Stomach (tissue), 8 donors: ENCODE measurements at regions not wholly inside any gene's neighbourhood (a gene's known extent, or its start where the extent isn't known, plus 50 kb on each side); places are given as distances from the start of the nearest gene placed in this dataset.
A peak's percentile ranks its signal among the peaks of the same experiment; 100 is the strongest.

Experiments used
- DNase-seq, 2 donors: peaks; one replicate each; pipeline versions ENCODE4 v3.0.0 to v3.0.0-alpha.2; 2013 to 2019
- H3K27ac ChIP-seq, 5 donors: fragments of 200-600 bp in 4 of 5; sonication (generic) in 4 of 5; one replicate each; pipeline ENCODE4 v1.5.1; 2013 to 2019; ENCODE audit warnings: mild to moderate bottlenecking in 1 of 5, moderate library complexity in 1 of 5
- H3K27me3 ChIP-seq, 3 donors: fragments of 200-600 bp; sonication (generic); one replicate each; pipeline ENCODE4 v1.5.1; 2017 to 2019; ENCODE audit warnings: mixed run types in 1 of 3
- H3K36me3 ChIP-seq, 4 donors: fragments of 200-600 bp; sonication (generic); 1 replicate in 3 of 4; 2 replicates in 1 of 4; pipeline ENCODE4 v1.5.1; 2016 to 2019
- H3K4me1 ChIP-seq, 4 donors: fragments of 200-600 bp; sonication (generic); one replicate each; pipeline ENCODE4 v1.5.1; 2016 to 2019
- H3K4me3 ChIP-seq, 4 donors: fragments of 200-600 bp; sonication (generic) in 3 of 4; one replicate each; pipeline ENCODE4 v1.5.1; 2016 to 2019; ENCODE audit warnings: mild to moderate bottlenecking in 1 of 4
- H3K9me3 ChIP-seq, 4 donors: fragments of 200-600 bp; sonication (generic); one replicate each; pipeline ENCODE4 v1.5.1; 2016 to 2019
- CTCF ChIP-seq, 7 experiments: fragments of 450-650 bp in 4 of 7; fragments of 200-600 bp in 3 of 7; sonication (generic) in 3 of 7; IDR thresholded peaks; one replicate each; pipeline ENCODE4 v1.5.1; 2016 to 2019; ENCODE audit warnings: antibody characterized with exemption in 7 of 7, control low read depth in 2 of 7, mild to moderate bottlenecking in 1 of 7
- EP300 ChIP-seq: sonication (generic); formaldehyde crosslinking; IDR thresholded peaks from one replicate; pipeline ENCODE4 v1.6.1; 2017; ENCODE audit warnings: antibody characterized with exemption
- POLR2A ChIP-seq, 4 donors: fragments of 450-650 bp; IDR thresholded peaks; one replicate each; pipeline ENCODE4 v1.6.1; 2016; ENCODE audit warnings: antibody characterized with exemption in 4 of 4, control low read depth in 2 of 4, mild to moderate bottlenecking in 1 of 4, moderate library complexity in 1 of 4
- POLR2AphosphoS5 ChIP-seq, 3 donors: sonication (generic); formaldehyde crosslinking; IDR thresholded peaks; one replicate each; pipeline ENCODE4 v1.6.1; 2016; ENCODE audit warnings: antibody characterized with exemption in 3 of 3
- WGBS, 5 donors: extraction: QIAGEN DNeasy Blood & Tissue Kit in 3 of 5; methylation state at CpG; one replicate each; pipeline versions ENCODE4 v1.1.5 to v1.1.7; 2013 to 2018; 5-methylcytosine and 5-hydroxymethylcytosine counted together
- intact Hi-C: fragments of 100-400 bp; cut with DNase I; formaldehyde crosslinking; loops from one replicate; pipeline ENCODE4 v1.15.1; 2023; ENCODE audit warnings: low total_unique reads
- donor health status: healthy with polysubstance abuse.
- donor health status: Bipolar disorder and iron deficiency.
- donor health status: healthy.

- no peak overlapping the region for H3K4me3 ChIP-seq
- H3K4me1 ChIP-seq: peaks cover 0 to 14% (median 0%) of the 10 kb centered on the region in 4 donors
- H3K27ac ChIP-seq: no peak overlapping the region
- TF ChIP-seq EP300: no peak
- TF ChIP-seq POLR2A (IDR thresholded peaks at IDR 0.05): no peak
- no peak for TF ChIP-seq POLR2AphosphoS5 (IDR thresholded peaks at IDR 0.05)
- DNase-seq: no peak
- H3K9me3 ChIP-seq: no peaks in the 10 kb centered on the region
- intact Hi-C loops: no loop called here
- no peaks in the 10 kb centered on the region for H3K27me3 ChIP-seq
- no peaks in the 10 kb centered on the region for H3K36me3 ChIP-seq
Observed at GRCh38 chr4:52263607-52264006, 212.5 kb downstream of the SPATA18 start.

GRCh38 chr4:52265781-52266525 is 214.8 kb downstream of the SPATA18 start:
- 45 to 61% (median 56%) methylated on average over 6 of the region's 6 CpGs for WGBS, 5 donors
- H3K27me3 ChIP-seq: no peaks in the 10 kb centered on the region
- no peaks in the 10 kb centered on the region for H3K36me3 ChIP-seq
- H3K4me1 ChIP-seq: peaks cover 0 to 14% (median 0%) of the 10 kb centered on the region in 4 donors
- no peak overlapping the region for H3K27ac ChIP-seq
- no peak overlapping the region for H3K4me3 ChIP-seq
- TF ChIP-seq POLR2AphosphoS5 (IDR thresholded peaks at IDR 0.05): no peak
- TF ChIP-seq POLR2A (IDR thresholded peaks at IDR 0.05): no peak
- no peak for TF ChIP-seq EP300
- TF ChIP-seq CTCF (IDR thresholded peaks at IDR 0.05): no peak
- no peak for DNase-seq
- intact Hi-C loops: no loop called here
- no peaks in the 10 kb centered on the region for H3K9me3 ChIP-seq

- TF ChIP-seq EP300 (no peak), POLR2AphosphoS5 (IDR thresholded peaks at IDR 0.05) (no peak), CTCF (IDR thresholded peaks at IDR 0.05) (no peak), POLR2A (IDR thresholded peaks at IDR 0.05) (no peak)
- H3K9me3 ChIP-seq: no peaks in the 10 kb centered on the region
- intact Hi-C loops: no loop called here
- peak in 1 of 2 donors; percentile 18 for DNase-seq
- no peak overlapping the region for H3K27ac ChIP-seq
- no peaks in the 10 kb centered on the region for H3K27me3 ChIP-seq
- peaks cover 0 to 14% (median 0%) of the 10 kb centered on the region in 4 donors for H3K4me1 ChIP-seq
- no peaks in the 10 kb centered on the region for H3K36me3 ChIP-seq
- no peak overlapping the region for H3K4me3 ChIP-seq
Observed at GRCh38 chr4:52266537-52267137, 215.5 kb downstream of the SPATA18 start.

GRCh38 chr4:52269761-52270160 is 218.7 kb downstream of the SPATA18 start:
- peaks cover 0 to 14% (median 6%) of the 10 kb centered on the region in 4 donors for H3K9me3 ChIP-seq
- H3K4me3 ChIP-seq: no peak overlapping the region
- H3K27ac ChIP-seq: no peak overlapping the region
- no peaks in the 10 kb centered on the region for H3K27me3 ChIP-seq
- peaks cover 0 to 14% (median 0%) of the 10 kb centered on the region in 4 donors for H3K4me1 ChIP-seq
- H3K36me3 ChIP-seq: no peaks in the 10 kb centered on the region
- DNase-seq: no peak
- intact Hi-C loops: no loop called here
- TF ChIP-seq POLR2A (IDR thresholded peaks at IDR 0.05) (no peak), EP300 (no peak), POLR2AphosphoS5 (IDR thresholded peaks at IDR 0.05) (no peak), CTCF (IDR thresholded peaks at IDR 0.05) (no peak)

GRCh38 chr4:52273885-52274284 is 222.8 kb downstream of the SPATA18 start:
- Histone ChIP-seq H3K36me3 (no peaks in the 10 kb centered on the region), H3K27ac (no peak overlapping the region), H3K27me3 (no peaks in the 10 kb centered on the region), H3K9me3 (peaks cover 0 to 30% (median 10%) of the 10 kb centered on the region in 4 donors), H3K4me1 (no peaks in the 10 kb centered on the region), H3K4me3 (no peak overlapping the region)
- no peak for DNase-seq
- TF ChIP-seq POLR2A (IDR thresholded peaks at IDR 0.05) (no peak), EP300 (no peak), POLR2AphosphoS5 (IDR thresholded peaks at IDR 0.05) (no peak), CTCF (IDR thresholded peaks at IDR 0.05) (no peak)
- intact Hi-C loops: no loop called here
